SK-N-SH treated with all-trans-retinoic acid at 6 μM for 48 hours (cell line): ENCODE measurements at regions not wholly inside any gene's neighbourhood (a gene's known extent, or its start where the extent isn't known, plus 50 kb on each side); places are given as distances from the start of the nearest gene placed in this dataset.

ENCODE experiments used
- ATAC-seq: fragments of 200-7000 bp; cut with Tn5 transposase; 3 replicates; pipeline ENCODE4 v1.9.1; 2020; ENCODE audit warnings: mild to moderate bottlenecking, moderate library complexity
- ARNTL ChIP-seq: fragments of 450-650 bp; formaldehyde crosslinking; IDR thresholded peaks from 2 replicates; pipeline ENCODE4 v1.5.0; 2020; ENCODE audit warnings: low read depth, mild to moderate bottlenecking, moderate library complexity, borderline replicate concordance
- CSDC2 ChIP-seq: fragments of 250-450 bp; sonication (Bioruptor Pico); IDR thresholded peaks from 2 replicates; pipeline ENCODE4 v1.5.0; 2020; ENCODE audit warnings: mild to moderate bottlenecking, moderate library complexity
- GLIS3 ChIP-seq: fragments of 250-450 bp; sonication (Bioruptor Pico); IDR thresholded peaks from 2 replicates; pipeline ENCODE4 v1.5.0; 2020; ENCODE audit warnings: mild to moderate bottlenecking, moderate library complexity
- ISL1 ChIP-seq: fragments of 250-450 bp; sonication (Bioruptor Pico); IDR thresholded peaks from 2 replicates; pipeline ENCODE4 v2.1.2; 2022; ENCODE audit warnings: mild to moderate bottlenecking, moderate library complexity
- OSR1 ChIP-seq: fragments of 250-450 bp; sonication (Bioruptor Pico); IDR thresholded peaks from 2 replicates; pipeline ENCODE4 v1.8.0; 2022; ENCODE audit warnings: moderate library complexity, mild to moderate bottlenecking, inconsistent platforms
- PPARA ChIP-seq: fragments of 250-450 bp; sonication (Bioruptor Pico); IDR thresholded peaks from 2 replicates; pipeline ENCODE4 v1.5.0; 2020; ENCODE audit warnings: mild to moderate bottlenecking, borderline replicate concordance
- RARB ChIP-seq: fragments of 250-450 bp; sonication (Bioruptor Pico); IDR thresholded peaks from 2 replicates; pipeline ENCODE4 v1.8.0; 2021; ENCODE audit warnings: mild to moderate bottlenecking, moderate library complexity
- TCF4 ChIP-seq: fragments of 250-450 bp; sonication (Bioruptor Pico); IDR thresholded peaks from 2 replicates; pipeline ENCODE4 v1.8.0; 2021; ENCODE audit warnings: mild to moderate bottlenecking, moderate library complexity, borderline replicate concordance
- TOX ChIP-seq: fragments of 250-450 bp; sonication (Bioruptor Pico); IDR thresholded peaks from 2 replicates; pipeline ENCODE4 v1.8.0; 2021; ENCODE audit warnings: mild to moderate bottlenecking, moderate library complexity, borderline replicate concordance
- ZC3H10 ChIP-seq: fragments of 250-450 bp; sonication (Bioruptor Pico); IDR thresholded peaks from 2 replicates; pipeline ENCODE4 v1.5.1; 2021; ENCODE audit warnings: mild to moderate bottlenecking, moderate library complexity
- ZFP3 ChIP-seq: fragments of 250-450 bp; sonication (Bioruptor Pico); IDR thresholded peaks from 2 replicates; pipeline ENCODE4 v1.5.0; 2020; ENCODE audit warnings: mild to moderate bottlenecking, moderate library complexity
- ZFP30 ChIP-seq: fragments of 450-650 bp; formaldehyde crosslinking; IDR thresholded peaks from 2 replicates; pipeline ENCODE4 v1.5.0; 2022; ENCODE audit warnings: mild to moderate bottlenecking, moderate library complexity
- ZNF565 ChIP-seq: fragments of 450-650 bp; formaldehyde crosslinking; conservative IDR thresholded peaks from 2 replicates; pipeline ENCODE4 v1.5.0; 2020; ENCODE audit warnings: low read depth, mild to moderate bottlenecking, moderate library complexity
- ZNF70 ChIP-seq: fragments of 450-650 bp; formaldehyde crosslinking; IDR thresholded peaks from 2 replicates; pipeline ENCODE4 v1.5.0; 2020; ENCODE audit warnings: mild to moderate bottlenecking, moderate library complexity
- ZNF8 ChIP-seq: fragments of 450-650 bp; formaldehyde crosslinking; IDR thresholded peaks from 2 replicates; pipeline ENCODE4 v1.5.0; 2020; ENCODE audit warnings: mild to moderate bottlenecking, moderate library complexity
- TF ChIP-seq, protein P1 (sequence below): fragments of 250-450 bp; sonication (Bioruptor Pico); IDR thresholded peaks from 2 replicates; pipeline ENCODE4 v1.5.1; 2020; ENCODE audit warnings: low read depth, mild to moderate bottlenecking, moderate library complexity
- TF ChIP-seq, protein P2 (sequence below): fragments of 250-450 bp; sonication (Bioruptor Pico); IDR thresholded peaks from 2 replicates; pipeline ENCODE4 v1.8.0; 2021; ENCODE audit warnings: low read depth, mild to moderate bottlenecking, moderate library complexity, borderline replicate concordance
- TF ChIP-seq, protein P3 (sequence below): fragments of 250-450 bp; sonication (Bioruptor Pico); IDR thresholded peaks from 2 replicates; pipeline ENCODE4 v1.8.0; 2020; ENCODE audit warnings: mild to moderate bottlenecking, moderate library complexity, borderline replicate concordance
- TF ChIP-seq, protein P4 (sequence below): fragments of 250-450 bp; sonication (Bioruptor Pico); IDR thresholded peaks from 2 replicates; pipeline ENCODE4 v1.5.1; 2021; ENCODE audit warnings: mild to moderate bottlenecking, moderate library complexity
- TF ChIP-seq, protein P5 (sequence below): fragments of 250-450 bp; sonication (Bioruptor Pico); IDR thresholded peaks from 2 replicates; pipeline ENCODE4 v1.5.0; 2020; ENCODE audit warnings: mild to moderate bottlenecking, moderate library complexity

DNA sequence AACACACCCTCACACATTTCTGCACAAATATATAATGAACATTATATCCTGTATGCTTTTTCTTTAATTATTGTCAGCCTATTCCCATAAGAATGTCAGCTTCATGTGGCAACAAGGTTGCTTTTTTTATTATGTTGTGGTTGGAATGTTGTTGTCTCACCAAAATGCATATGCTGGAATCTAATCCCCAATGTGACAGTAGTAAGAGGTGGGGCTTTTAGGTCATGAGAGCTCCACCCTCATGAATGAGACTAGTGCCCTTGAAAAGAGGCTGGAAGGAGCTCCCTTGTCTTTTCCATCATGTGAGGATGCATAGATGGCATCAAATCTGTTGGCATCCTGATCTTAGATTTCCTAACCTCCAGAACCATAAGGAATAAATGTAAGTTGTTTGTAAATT lies 131.3 kb upstream of the IRX6 start (continued):
- TF ChIP-seq RARB: no peak

DNA sequence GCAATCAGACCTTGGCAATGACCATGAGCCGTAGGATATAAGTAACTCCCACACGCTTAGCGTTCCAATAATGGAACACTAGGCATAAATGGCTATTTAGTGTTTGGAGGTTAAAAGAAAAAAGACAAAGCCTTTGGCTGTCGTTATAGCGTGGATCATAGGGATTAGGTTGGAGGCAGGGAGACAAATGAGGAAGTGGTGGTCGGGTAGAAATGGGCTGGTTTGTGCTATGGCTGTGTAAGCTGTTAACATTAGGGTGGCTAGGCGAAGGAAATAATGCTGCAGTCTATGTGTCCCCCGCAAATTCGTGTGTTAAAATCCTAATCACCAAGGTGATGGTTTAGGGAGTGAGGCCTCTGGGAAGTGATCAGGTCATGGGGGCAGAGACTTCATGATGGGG lies 120.4 kb upstream of the IRX6 start:
- ATAC-seq: no peak
- no peak for TF ChIP-seq ZNF565 (CRISPR knock-in tag)
- no peak for TF ChIP-seq TOX (CRISPR knock-in tag)
- TF ChIP-seq, protein P1, sequence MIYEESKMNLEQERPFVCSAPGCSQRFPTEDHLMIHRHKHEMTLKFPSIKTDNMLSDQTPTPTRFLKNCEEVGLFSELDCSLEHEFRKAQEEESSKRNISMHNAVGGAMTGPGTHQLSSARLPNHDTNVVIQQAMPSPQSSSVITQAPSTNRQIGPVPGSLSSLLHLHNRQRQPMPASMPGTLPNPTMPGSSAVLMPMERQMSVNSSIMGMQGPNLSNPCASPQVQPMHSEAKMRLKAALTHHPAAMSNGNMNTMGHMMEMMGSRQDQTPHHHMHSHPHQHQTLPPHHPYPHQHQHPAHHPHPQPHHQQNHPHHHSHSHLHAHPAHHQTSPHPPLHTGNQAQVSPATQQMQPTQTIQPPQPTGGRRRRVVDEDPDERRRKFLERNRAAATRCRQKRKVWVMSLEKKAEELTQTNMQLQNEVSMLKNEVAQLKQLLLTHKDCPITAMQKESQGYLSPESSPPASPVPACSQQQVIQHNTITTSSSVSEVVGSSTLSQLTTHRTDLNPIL: no peak
- no peak for TF ChIP-seq ZFP30 (CRISPR knock-in tag)
- TF ChIP-seq, protein P2, sequence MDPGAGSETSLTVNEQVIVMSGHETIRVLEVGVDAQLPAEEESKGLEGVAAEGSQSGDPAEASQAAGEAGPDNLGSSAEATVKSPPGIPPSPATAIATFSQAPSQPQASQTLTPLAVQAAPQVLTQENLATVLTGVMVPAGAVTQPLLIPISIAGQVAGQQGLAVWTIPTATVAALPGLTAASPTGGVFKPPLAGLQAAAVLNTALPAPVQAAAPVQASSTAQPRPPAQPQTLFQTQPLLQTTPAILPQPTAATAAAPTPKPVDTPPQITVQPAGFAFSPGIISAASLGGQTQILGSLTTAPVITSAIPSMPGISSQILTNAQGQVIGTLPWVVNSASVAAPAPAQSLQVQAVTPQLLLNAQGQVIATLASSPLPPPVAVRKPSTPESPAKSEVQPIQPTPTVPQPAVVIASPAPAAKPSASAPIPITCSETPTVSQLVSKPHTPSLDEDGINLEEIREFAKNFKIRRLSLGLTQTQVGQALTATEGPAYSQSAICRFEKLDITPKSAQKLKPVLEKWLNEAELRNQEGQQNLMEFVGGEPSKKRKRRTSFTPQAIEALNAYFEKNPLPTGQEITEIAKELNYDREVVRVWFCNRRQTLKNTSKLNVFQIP (CRISPR knock-in tag): no peak
- TF ChIP-seq GLIS3: no peak
- TF ChIP-seq, protein P3, sequence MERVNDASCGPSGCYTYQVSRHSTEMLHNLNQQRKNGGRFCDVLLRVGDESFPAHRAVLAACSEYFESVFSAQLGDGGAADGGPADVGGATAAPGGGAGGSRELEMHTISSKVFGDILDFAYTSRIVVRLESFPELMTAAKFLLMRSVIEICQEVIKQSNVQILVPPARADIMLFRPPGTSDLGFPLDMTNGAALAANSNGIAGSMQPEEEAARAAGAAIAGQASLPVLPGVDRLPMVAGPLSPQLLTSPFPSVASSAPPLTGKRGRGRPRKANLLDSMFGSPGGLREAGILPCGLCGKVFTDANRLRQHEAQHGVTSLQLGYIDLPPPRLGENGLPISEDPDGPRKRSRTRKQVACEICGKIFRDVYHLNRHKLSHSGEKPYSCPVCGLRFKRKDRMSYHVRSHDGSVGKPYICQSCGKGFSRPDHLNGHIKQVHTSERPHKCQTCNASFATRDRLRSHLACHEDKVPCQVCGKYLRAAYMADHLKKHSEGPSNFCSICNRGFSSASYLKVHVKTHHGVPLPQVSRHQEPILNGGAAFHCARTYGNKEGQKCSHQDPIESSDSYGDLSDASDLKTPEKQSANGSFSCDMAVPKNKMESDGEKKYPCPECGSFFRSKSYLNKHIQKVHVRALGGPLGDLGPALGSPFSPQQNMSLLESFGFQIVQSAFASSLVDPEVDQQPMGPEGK: no peak
- no peak for TF ChIP-seq ZNF70 (CRISPR knock-in tag)
- TF ChIP-seq ZNF8 (CRISPR knock-in tag): no peak
- TF ChIP-seq CSDC2 (CRISPR knock-in tag): no peak
- TF ChIP-seq ISL1 (CRISPR knock-in tag): no peak

DNA sequence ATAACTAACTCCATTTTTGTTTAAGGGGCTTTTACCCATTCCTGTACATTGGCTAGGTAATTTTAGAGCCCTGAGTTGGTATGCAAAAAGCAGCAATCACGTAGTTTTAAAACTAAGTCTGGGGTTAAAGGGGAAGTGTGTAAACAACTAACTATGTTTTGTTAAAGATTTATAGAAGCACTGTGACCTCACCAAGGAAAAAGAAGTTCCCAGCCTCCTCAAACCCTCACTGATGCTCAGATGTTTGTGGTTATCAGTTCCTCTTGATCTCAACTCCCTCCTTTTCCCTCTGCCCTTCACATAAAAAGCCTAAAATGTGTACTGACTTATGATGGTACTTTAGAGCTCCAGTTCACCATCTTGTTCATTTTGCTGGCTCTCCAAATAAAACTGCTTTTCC lies 119.9 kb upstream of the IRX6 start:
- TF ChIP-seq ZNF8 (CRISPR knock-in tag) (no peak), OSR1 (CRISPR knock-in tag) (no peak), ZFP3 (CRISPR knock-in tag) (no peak), ARNTL (CRISPR knock-in tag) (no peak), ZC3H10 (CRISPR knock-in tag) (no peak), PPARA (CRISPR knock-in tag) (no peak), ISL1 (CRISPR knock-in tag) (no peak), RARB (no peak), ZNF70 (CRISPR knock-in tag) (no peak), ZNF565 (CRISPR knock-in tag) (no peak), GLIS3 (no peak), TCF4 (CRISPR knock-in tag) (no peak), TOX (CRISPR knock-in tag) (no peak)
- TF ChIP-seq, protein P4, sequence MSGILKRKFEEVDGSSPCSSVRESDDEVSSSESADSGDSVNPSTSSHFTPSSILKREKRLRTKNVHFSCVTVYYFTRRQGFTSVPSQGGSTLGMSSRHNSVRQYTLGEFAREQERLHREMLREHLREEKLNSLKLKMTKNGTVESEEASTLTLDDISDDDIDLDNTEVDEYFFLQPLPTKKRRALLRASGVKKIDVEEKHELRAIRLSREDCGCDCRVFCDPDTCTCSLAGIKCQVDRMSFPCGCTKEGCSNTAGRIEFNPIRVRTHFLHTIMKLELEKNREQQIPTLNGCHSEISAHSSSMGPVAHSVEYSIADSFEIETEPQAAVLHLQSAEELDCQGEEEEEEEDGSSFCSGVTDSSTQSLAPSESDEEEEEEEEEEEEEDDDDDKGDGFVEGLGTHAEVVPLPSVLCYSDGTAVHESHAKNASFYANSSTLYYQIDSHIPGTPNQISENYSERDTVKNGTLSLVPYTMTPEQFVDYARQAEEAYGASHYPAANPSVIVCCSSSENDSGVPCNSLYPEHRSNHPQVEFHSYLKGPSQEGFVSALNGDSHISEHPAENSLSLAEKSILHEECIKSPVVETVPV (CRISPR knock-in tag): no peak
- TF ChIP-seq, protein P2 (CRISPR knock-in tag): no peak
- TF ChIP-seq, protein P3: no peak
- TF ChIP-seq, protein P5, sequence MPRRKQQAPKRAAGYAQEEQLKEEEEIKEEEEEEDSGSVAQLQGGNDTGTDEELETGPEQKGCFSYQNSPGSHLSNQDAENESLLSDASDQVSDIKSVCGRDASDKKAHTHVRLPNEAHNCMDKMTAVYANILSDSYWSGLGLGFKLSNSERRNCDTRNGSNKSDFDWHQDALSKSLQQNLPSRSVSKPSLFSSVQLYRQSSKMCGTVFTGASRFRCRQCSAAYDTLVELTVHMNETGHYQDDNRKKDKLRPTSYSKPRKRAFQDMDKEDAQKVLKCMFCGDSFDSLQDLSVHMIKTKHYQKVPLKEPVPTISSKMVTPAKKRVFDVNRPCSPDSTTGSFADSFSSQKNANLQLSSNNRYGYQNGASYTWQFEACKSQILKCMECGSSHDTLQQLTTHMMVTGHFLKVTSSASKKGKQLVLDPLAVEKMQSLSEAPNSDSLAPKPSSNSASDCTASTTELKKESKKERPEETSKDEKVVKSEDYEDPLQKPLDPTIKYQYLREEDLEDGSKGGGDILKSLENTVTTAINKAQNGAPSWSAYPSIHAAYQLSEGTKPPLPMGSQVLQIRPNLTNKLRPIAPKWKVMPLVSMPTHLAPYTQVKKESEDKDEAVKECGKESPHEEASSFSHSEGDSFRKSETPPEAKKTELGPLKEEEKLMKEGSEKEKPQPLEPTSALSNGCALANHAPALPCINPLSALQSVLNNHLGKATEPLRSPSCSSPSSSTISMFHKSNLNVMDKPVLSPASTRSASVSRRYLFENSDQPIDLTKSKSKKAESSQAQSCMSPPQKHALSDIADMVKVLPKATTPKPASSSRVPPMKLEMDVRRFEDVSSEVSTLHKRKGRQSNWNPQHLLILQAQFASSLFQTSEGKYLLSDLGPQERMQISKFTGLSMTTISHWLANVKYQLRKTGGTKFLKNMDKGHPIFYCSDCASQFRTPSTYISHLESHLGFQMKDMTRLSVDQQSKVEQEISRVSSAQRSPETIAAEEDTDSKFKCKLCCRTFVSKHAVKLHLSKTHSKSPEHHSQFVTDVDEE (CRISPR knock-in tag): no peak
- no peak for ATAC-seq
